GM23338 (cell line): ENCODE measurements at regions not wholly inside any gene's neighbourhood (a gene's known extent, or its start where the extent isn't known, plus 50 kb on each side); places are given as distances from the start of the nearest gene placed in this dataset.

Experiments
- ATAC-seq: fragments of 200-7000 bp; cut with Tn5 transposase; 3 replicates; pipeline ENCODE4 v1.9.1; 2020
- DNase-seq: peaks from one replicate; pipeline ENCODE4 v3.0.0-alpha.2; 2015; ENCODE audit warnings: low spot score
- H2AFZ ChIP-seq: fragments of 200-600 bp; sonication (generic); 2 replicates; pipeline ENCODE4 v1.8.0; 2016; ENCODE audit warnings: antibody characterized with exemption, mild to moderate bottlenecking, moderate library complexity
- H3F3A ChIP-seq: fragments of 200-600 bp; sonication (generic); replicated peaks from 2 replicates; pipeline ENCODE4 v1.8.0; 2017; ENCODE audit warnings: antibody characterized with exemption, mixed run types, low read depth
- H3K27ac ChIP-seq: fragments of 200-600 bp; sonication (generic); 2 replicates; pipeline ENCODE4 v1.6.1; 2016; ENCODE audit warnings: low read depth
- H3K27me3 ChIP-seq: fragments of 200-600 bp; sonication (generic); 2 replicates; pipeline ENCODE4 v1.8.0; 2016; ENCODE audit warnings: mild to moderate bottlenecking, mixed run types, moderate library complexity; ENCODE audit not compliant: insufficient read depth
- H3K36me3 ChIP-seq: fragments of 200-600 bp; sonication (generic); 2 replicates; pipeline ENCODE4 v1.8.0; 2016; ENCODE audit warnings: mild to moderate bottlenecking; ENCODE audit not compliant: insufficient read depth
- H3K4me1 ChIP-seq: fragments of 200-600 bp; sonication (generic); 2 replicates; pipeline ENCODE4 v1.8.0; 2016; ENCODE audit warnings: mild to moderate bottlenecking, moderate library complexity; ENCODE audit not compliant: insufficient read depth
- H3K4me2 ChIP-seq: fragments of 200-600 bp; sonication (generic); 2 replicates; pipeline ENCODE4 v1.7.1; 2017; ENCODE audit warnings: mixed run types
- H3K4me3 ChIP-seq: fragments of 200-600 bp; sonication (generic); 2 replicates; pipeline ENCODE4 v1.6.1; 2016; ENCODE audit warnings: mixed run types
- H3K79me2 ChIP-seq: fragments of 200-600 bp; sonication (generic); replicated peaks from 2 replicates; pipeline ENCODE4 v1.8.0; 2017; ENCODE audit warnings: mild to moderate bottlenecking; ENCODE audit not compliant: insufficient read depth
- H3K9me2 ChIP-seq: fragments of 200-600 bp; sonication (generic); 2 replicates; pipeline ENCODE4 v1.8.0; 2017; ENCODE audit not compliant: insufficient read depth
- H4K20me1 ChIP-seq: fragments of 200-600 bp; sonication (generic); replicated peaks from 2 replicates; pipeline ENCODE4 v1.8.0; 2017; ENCODE audit warnings: mild to moderate bottlenecking; ENCODE audit not compliant: insufficient read depth
- H3K27ac Mint-ChIP-seq: 2 replicates; pipeline ENCODE4 v1.8.0; 2020; ENCODE audit warnings: inconsistent platforms, mild to moderate bottlenecking, moderate library complexity, mixed read lengths
- H3K27me3 Mint-ChIP-seq: 3 replicates; pipeline ENCODE4 v1.8.0; 2022; ENCODE audit warnings: low read depth, mild to moderate bottlenecking, moderate library complexity, mixed read lengths, inconsistent platforms; ENCODE audit not compliant: insufficient read depth, poor library complexity
- H3K36me3 Mint-ChIP-seq: 3 replicates; pipeline ENCODE4 v1.8.0; 2021; ENCODE audit warnings: low read depth, mild to moderate bottlenecking, inconsistent platforms, moderate library complexity, mixed read lengths
- H3K4me1 Mint-ChIP-seq: 3 replicates; pipeline ENCODE4 v1.8.0; 2020; ENCODE audit warnings: mild to moderate bottlenecking, inconsistent platforms, mixed read lengths
- H3K4me3 Mint-ChIP-seq: 3 replicates; pipeline ENCODE4 v1.8.0; 2021; ENCODE audit warnings: moderate library complexity, mild to moderate bottlenecking, inconsistent platforms, mixed read lengths
- H3K9me3 Mint-ChIP-seq: 3 replicates; pipeline ENCODE4 v1.8.0; 2020; ENCODE audit warnings: moderate library complexity, mild to moderate bottlenecking, inconsistent platforms, mixed read lengths
- CREB1 ChIP-seq: fragments of 250-450 bp; sonication (Bioruptor Pico); IDR thresholded peaks from 2 replicates; pipeline ENCODE4 v1.5.0; 2020; ENCODE audit warnings: low read depth, mild to moderate bottlenecking, moderate library complexity
- CTCF ChIP-seq, 2 experiments: fragments of 200-600 bp in 1 of 2; sonication (generic) in 1 of 2; conservative IDR thresholded peaks; 2 replicates each; pipeline versions ENCODE4 v1.5.1 to v1.6.1; 2016 to 2017; ENCODE audit warnings: antibody characterized with exemption in 2 of 2, low read depth in 2 of 2, mild to moderate bottlenecking in 2 of 2, moderate library complexity in 1 of 2
- ETS1 ChIP-seq: IDR thresholded peaks from 2 replicates; pipeline ENCODE4 v1.6.1; 2016; ENCODE audit warnings: antibody characterized with exemption
- EZH2 ChIP-seq: fragments of 200-600 bp; sonication (generic); IDR thresholded peaks from one replicate; pipeline ENCODE4 v1.8.0; 2017; ENCODE audit warnings: antibody characterized with exemption, mild to moderate bottlenecking, low read depth; ENCODE audit not compliant: unreplicated experiment
- EZH2phosphoT487 ChIP-seq: fragments of 200-600 bp; sonication (generic); IDR thresholded peaks from one replicate; pipeline ENCODE4 v1.8.1; 2018; ENCODE audit warnings: antibody characterized with exemption; ENCODE audit not compliant: unreplicated experiment
- REST ChIP-seq: IDR thresholded peaks from one replicate; pipeline ENCODE4 v1.6.1; 2018; ENCODE audit warnings: antibody characterized with exemption; ENCODE audit not compliant: unreplicated experiment
- STAT1 ChIP-seq: IDR thresholded peaks from one replicate; pipeline ENCODE4 v1.6.1; 2016; ENCODE audit warnings: antibody characterized with exemption; ENCODE audit not compliant: unreplicated experiment
- ZNF114 ChIP-seq: fragments of 250-450 bp; sonication (Bioruptor Pico); IDR thresholded peaks from 2 replicates; pipeline ENCODE4 v1.5.0; 2020; ENCODE audit warnings: mild to moderate bottlenecking, moderate library complexity
- ZNF331 ChIP-seq: fragments of 250-450 bp; sonication (Bioruptor Pico); IDR thresholded peaks from 2 replicates; pipeline ENCODE4 v1.5.0; 2020; ENCODE audit warnings: low read depth, mild to moderate bottlenecking, moderate library complexity

- TF ChIP-seq REST: no peak
- TF ChIP-seq ETS1: no peak
- no peak for TF ChIP-seq ZNF331 (CRISPR knock-in tag)
- TF ChIP-seq CTCF (conservative IDR thresholded peaks at IDR 0.05; ENCODE audit: low read depth in 2 of 2): no peak
- no peak for TF ChIP-seq STAT1
- TF ChIP-seq CREB1: no peak
Measured at GRCh38 chr11:134640536-134640935, 228.5 kb upstream of the B3GAT1 start (continued).

GRCh38 chr11:134639586-134640330 lies 227.7 kb upstream of the B3GAT1 start:
- H3K4me3 Mint-ChIP-seq: no peak overlapping the region
- H3K4me2 ChIP-seq: no peak overlapping the region
- H3K27ac ChIP-seq: no peak overlapping the region
- no peaks in the 10 kb centered on the region for H3K36me3 ChIP-seq
- no peaks in the 10 kb centered on the region for H3K9me3 Mint-ChIP-seq
- peaks cover 14% of the 10 kb centered on the region; the same call in 1 of the 2 replicates for H3K4me1 ChIP-seq
- H3K79me2 ChIP-seq: no peaks in the 10 kb centered on the region
- H3K27me3 ChIP-seq: no peaks in the 10 kb centered on the region
- no peaks in the 10 kb centered on the region for H3K9me2 ChIP-seq
- DNase-seq: no peak
- ATAC-seq: peak; percentile 17
- H3K27me3 Mint-ChIP-seq: peaks cover 26% of the 10 kb centered on the region
- H4K20me1 ChIP-seq: no peaks in the 10 kb centered on the region
- peaks cover 33% of the 10 kb centered on the region for H3K4me1 Mint-ChIP-seq
- H3K27ac Mint-ChIP-seq: no peak overlapping the region
- H3F3A ChIP-seq: no peaks in the 10 kb centered on the region
- no peak overlapping the region for H3K4me3 ChIP-seq
- H2AFZ ChIP-seq: 0 out of 2 replicates have a peak overlapping the region, but pooled peaks have one; percentile 69
- no peaks in the 10 kb centered on the region for H3K36me3 Mint-ChIP-seq
- TF ChIP-seq CTCF (conservative IDR thresholded peaks at IDR 0.05; ENCODE audit: low read depth in 2 of 2) (no peak), ZNF114 (CRISPR knock-in tag) (no peak), EZH2phosphoT487 (no peak), ZNF331 (CRISPR knock-in tag) (no peak), EZH2 (no peak)
